C4-2B (cell line): ENCODE measurements at regions not wholly inside any gene's neighbourhood (a gene's known extent, or its start where the extent isn't known, plus 50 kb on each side); places are given as distances from the start of the nearest gene placed in this dataset.

Source experiments
- CTCF ChIP-seq: fragments of 450-650 bp; conservative IDR thresholded peaks from 2 replicates; pipeline ENCODE4 v1.5.1; 2017; ENCODE audit warnings: mild to moderate bottlenecking
- ZFX ChIP-seq: fragments of 450-650 bp; IDR thresholded peaks from 2 replicates; pipeline ENCODE4 v1.6.1; 2017

- no peak for TF ChIP-seq CTCF
- no peak for TF ChIP-seq ZFX
These were observed 82.2 kb upstream of the SIX3 start for GRCh38 chr2:44859337-44859736.
